Hematopoietic multipotent progenitor cell (in vitro differentiated cells): ENCODE measurements at regions not wholly inside any gene's neighbourhood (a gene's known extent, or its start where the extent isn't known, plus 50 kb on each side); places are given as distances from the start of the nearest gene placed in this dataset.
A peak's percentile ranks its signal among the peaks of the same experiment; 100 is the strongest.

ENCODE experiments used
- DNase-seq, 3 donors: peaks; one replicate each; pipeline ENCODE4 v3.0.0-alpha.2; 2011 to 2015; ENCODE audit warnings: low read depth in 2 of 3, low spot score in 2 of 3

GRCh38 chr4:32962100-32962499 lies 2241.9 kb downstream of the PCDH7 start:
- DNase-seq: no peak

GRCh38 chr4:32985256-32985655 lies 2265.1 kb downstream of the PCDH7 start:
- DNase-seq: no peak

GRCh38 chr4:32986236-32986635 lies 2266.1 kb downstream of the PCDH7 start:
- no peak for DNase-seq

- no peak for DNase-seq
Measured at GRCh38 chr4:32987111-32987510, 2266.9 kb downstream of the PCDH7 start.

- DNase-seq: no peak
Measured at GRCh38 chr4:32988165-32988811, 2268.1 kb downstream of the PCDH7 start.

GRCh38 chr4:32991663-32992062 lies 2271.5 kb downstream of the PCDH7 start:
- DNase-seq: no peak

- DNase-seq: no peak
Measured at GRCh38 chr4:32994981-32995881, 2275.1 kb downstream of the PCDH7 start.

- DNase-seq: no peak
Measured at GRCh38 chr4:33013282-33013681, 2293.1 kb downstream of the PCDH7 start.

- DNase-seq: no peak
Measured at GRCh38 chr4:33025236-33025635, 2305.1 kb downstream of the PCDH7 start.

- DNase-seq: no peak
Measured at GRCh38 chr4:33029976-33030375, 2309.8 kb downstream of the PCDH7 start.

GRCh38 chr4:33031328-33031727 lies 2311.2 kb downstream of the PCDH7 start:
- DNase-seq: no peak

- DNase-seq: no peak
Measured at GRCh38 chr4:33037464-33037863, 2317.3 kb downstream of the PCDH7 start.

- no peak for DNase-seq
Measured at GRCh38 chr4:33045334-33045733, 2325.2 kb downstream of the PCDH7 start.

GRCh38 chr4:33052241-33052640 lies 2332.1 kb downstream of the PCDH7 start:
- DNase-seq: no peak

- DNase-seq: no peak
Measured at GRCh38 chr4:33054161-33054560, 2334.0 kb downstream of the PCDH7 start.

- no peak for DNase-seq
Measured at GRCh38 chr4:33054656-33055196, 2334.6 kb downstream of the PCDH7 start.

GRCh38 chr4:33057736-33058135 lies 2337.6 kb downstream of the PCDH7 start:
- DNase-seq: no peak

GRCh38 chr4:33058998-33059397 lies 2338.8 kb downstream of the PCDH7 start:
- DNase-seq: no peak

- DNase-seq: peak in 2 of 3 donors; percentile 2 to 20
Measured at GRCh38 chr4:33060674-33061542, 2340.7 kb downstream of the PCDH7 start.

GRCh38 chr4:33061727-33062126 lies 2341.6 kb downstream of the PCDH7 start:
- no peak for DNase-seq
